ENCODE measurements at regions not wholly inside any gene's neighbourhood (a gene's known extent, or its start where the extent isn't known, plus 50 kb on each side); places are given as distances from the start of the nearest gene placed in this dataset.

DNA sequence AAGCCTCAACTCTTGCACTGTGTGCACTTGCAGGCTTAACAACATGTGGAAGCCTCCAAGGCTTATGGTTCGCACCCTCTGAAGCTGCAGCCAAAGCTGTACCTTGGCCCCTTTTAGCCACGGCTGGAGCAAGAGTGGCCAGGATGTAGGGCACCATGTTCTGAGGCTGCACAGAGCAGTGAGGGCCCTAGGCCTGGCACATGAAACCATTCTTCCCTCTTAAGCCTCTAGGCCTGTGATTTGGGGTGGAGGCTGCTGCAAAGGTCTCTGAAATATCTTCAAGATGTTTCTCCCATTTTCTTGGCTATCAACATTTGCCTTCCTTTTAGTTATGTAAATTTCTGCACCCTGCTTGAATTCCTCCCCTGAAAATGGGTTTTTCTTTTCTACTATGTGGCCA, 161.9 kb upstream of the SPATS2L start:
- TF ChIP-seq, protein P1, sequence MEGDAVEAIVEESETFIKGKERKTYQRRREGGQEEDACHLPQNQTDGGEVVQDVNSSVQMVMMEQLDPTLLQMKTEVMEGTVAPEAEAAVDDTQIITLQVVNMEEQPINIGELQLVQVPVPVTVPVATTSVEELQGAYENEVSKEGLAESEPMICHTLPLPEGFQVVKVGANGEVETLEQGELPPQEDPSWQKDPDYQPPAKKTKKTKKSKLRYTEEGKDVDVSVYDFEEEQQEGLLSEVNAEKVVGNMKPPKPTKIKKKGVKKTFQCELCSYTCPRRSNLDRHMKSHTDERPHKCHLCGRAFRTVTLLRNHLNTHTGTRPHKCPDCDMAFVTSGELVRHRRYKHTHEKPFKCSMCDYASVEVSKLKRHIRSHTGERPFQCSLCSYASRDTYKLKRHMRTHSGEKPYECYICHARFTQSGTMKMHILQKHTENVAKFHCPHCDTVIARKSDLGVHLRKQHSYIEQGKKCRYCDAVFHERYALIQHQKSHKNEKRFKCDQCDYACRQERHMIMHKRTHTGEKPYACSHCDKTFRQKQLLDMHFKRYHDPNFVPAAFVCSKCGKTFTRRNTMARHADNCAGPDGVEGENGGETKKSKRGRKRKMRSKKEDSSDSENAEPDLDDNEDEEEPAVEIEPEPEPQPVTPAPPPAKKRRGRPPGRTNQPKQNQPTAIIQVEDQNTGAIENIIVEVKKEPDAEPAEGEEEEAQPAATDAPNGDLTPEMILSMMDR (IDR thresholded peaks at IDR 0.05): no peak
- TF ChIP-seq POLR2A (IDR thresholded peaks at IDR 0.05): no peak
